Kidney (tissue), 13 donors: ENCODE measurements at regions not wholly inside any gene's neighbourhood (a gene's known extent, or its start where the extent isn't known, plus 50 kb on each side); places are given as distances from the start of the nearest gene placed in this dataset.
"Not testable (repeated sequence)": the region's sequence is repeated elsewhere in the genome, so short reads cannot be mapped to it uniquely, and the experiment has no call there.

Experiments used
- DNase-seq, 5 donors: peaks; one replicate each; pipeline ENCODE4 v3.0.0-alpha.2; 2013 to 2020
- FAIRE-seq: peaks from 2 replicates; lab custom pipeline; 2012; peaks lifted over from hg19 to GRCh38; lab: Jason Lieb, UNC
- H3K27ac ChIP-seq, 2 donors: one replicate each; pipeline ENCODE4 v1.7.0; 2013; ENCODE audit warnings: low read depth in 2 of 2, low read length in 2 of 2, inconsistent platforms in 1 of 2
- H3K27me3 ChIP-seq: one replicate; pipeline ENCODE4 v1.7.1; 2013; ENCODE audit warnings: low read length, inconsistent platforms; ENCODE audit not compliant: control insufficient read depth, insufficient read depth
- H3K36me3 ChIP-seq, 3 donors: one replicate each; pipeline versions ENCODE4 v1.7.0 to v1.7.1; 2013; ENCODE audit warnings: low read length in 3 of 3, control low read depth in 1 of 3, inconsistent platforms in 1 of 3; ENCODE audit not compliant: insufficient read depth in 3 of 3, control insufficient read depth in 2 of 3
- H3K4me1 ChIP-seq, 3 donors: one replicate each; pipeline versions ENCODE4 v1.7.0 to v1.7.1; 2013; ENCODE audit warnings: low read length in 3 of 3, inconsistent platforms in 1 of 3, low read depth in 1 of 3; ENCODE audit not compliant: control insufficient read depth in 2 of 3, insufficient read depth in 2 of 3
- H3K4me3 ChIP-seq, 3 donors: one replicate each; pipeline versions ENCODE4 v1.7.0 to v1.8.1; 2013; ENCODE audit warnings: low read length in 3 of 3, control low read depth in 1 of 3, inconsistent platforms in 1 of 3
- H3K9ac ChIP-seq, 3 donors: one replicate each; pipeline versions ENCODE4 v1.7.0 to v1.7.1; 2013; ENCODE audit warnings: low read length in 3 of 3, control low read depth in 1 of 3, inconsistent platforms in 1 of 3
- H3K9me3 ChIP-seq, 3 donors: one replicate each; pipeline versions ENCODE4 v1.7.0 to v1.7.1; 2013; ENCODE audit warnings: low read length in 3 of 3, control low read depth in 1 of 3, inconsistent platforms in 1 of 3; ENCODE audit not compliant: control insufficient read depth in 2 of 3, insufficient read depth in 1 of 3
- intact Hi-C: fragments of 100-400 bp; cut with DNase I; formaldehyde crosslinking; loops from one replicate; pipeline ENCODE4 v1.11.1; 2022
- TF ChIP-seq, protein P1 (sequence below): IDR thresholded peaks from 3 replicates; pipeline ENCODE4 v1.5.1; 2012; ENCODE audit warnings: mild to moderate bottlenecking, moderate library complexity, borderline replicate concordance; ENCODE audit not compliant: insufficient read depth; ENCODE audit errors: extremely low read depth
- donor health status: control.
- donor health status: control.
- donor health status: control.
- donor health status: control.
- donor health status: control.
- donor health status: DM: yes; HTN: yes; CAD: no.
- donor health status: Normal renal cell carcinoma (clear cell type).

- Histone ChIP-seq H3K9me3 (no peaks in the 10 kb centered on the region), H3K9ac (no peak overlapping the region), H3K27me3 (no peaks in the 10 kb centered on the region), H3K4me1 (peaks cover 0 to 2% (median 0%) of the 10 kb centered on the region in 3 donors), H3K27ac (no peak overlapping the region), H3K36me3 (no peaks in the 10 kb centered on the region), H3K4me3 (peak overlapping the region in 2 of 3 donors; percentile 21 to 34)
- intact Hi-C loops, result no loop called here
- DNase-seq, result peak; percentile 13 to 78 (median 30)
- no peak for FAIRE-seq
- TF ChIP-seq, protein P1, sequence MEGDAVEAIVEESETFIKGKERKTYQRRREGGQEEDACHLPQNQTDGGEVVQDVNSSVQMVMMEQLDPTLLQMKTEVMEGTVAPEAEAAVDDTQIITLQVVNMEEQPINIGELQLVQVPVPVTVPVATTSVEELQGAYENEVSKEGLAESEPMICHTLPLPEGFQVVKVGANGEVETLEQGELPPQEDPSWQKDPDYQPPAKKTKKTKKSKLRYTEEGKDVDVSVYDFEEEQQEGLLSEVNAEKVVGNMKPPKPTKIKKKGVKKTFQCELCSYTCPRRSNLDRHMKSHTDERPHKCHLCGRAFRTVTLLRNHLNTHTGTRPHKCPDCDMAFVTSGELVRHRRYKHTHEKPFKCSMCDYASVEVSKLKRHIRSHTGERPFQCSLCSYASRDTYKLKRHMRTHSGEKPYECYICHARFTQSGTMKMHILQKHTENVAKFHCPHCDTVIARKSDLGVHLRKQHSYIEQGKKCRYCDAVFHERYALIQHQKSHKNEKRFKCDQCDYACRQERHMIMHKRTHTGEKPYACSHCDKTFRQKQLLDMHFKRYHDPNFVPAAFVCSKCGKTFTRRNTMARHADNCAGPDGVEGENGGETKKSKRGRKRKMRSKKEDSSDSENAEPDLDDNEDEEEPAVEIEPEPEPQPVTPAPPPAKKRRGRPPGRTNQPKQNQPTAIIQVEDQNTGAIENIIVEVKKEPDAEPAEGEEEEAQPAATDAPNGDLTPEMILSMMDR, result no peak
These were observed 154.5 kb downstream of the MSN start for GRCh38 chrX:65821721-65822496.

GRCh38 chrX:65819983-65820382 lies 152.5 kb downstream of the MSN start:
- intact Hi-C loops, H3K9me3 ChIP-seq, H3K4me3 ChIP-seq, H3K27ac ChIP-seq, H3K36me3 ChIP-seq, FAIRE-seq, H3K9ac ChIP-seq, DNase-seq, H3K27me3 ChIP-seq, H3K4me1 ChIP-seq: not testable (repeated sequence)

DNA sequence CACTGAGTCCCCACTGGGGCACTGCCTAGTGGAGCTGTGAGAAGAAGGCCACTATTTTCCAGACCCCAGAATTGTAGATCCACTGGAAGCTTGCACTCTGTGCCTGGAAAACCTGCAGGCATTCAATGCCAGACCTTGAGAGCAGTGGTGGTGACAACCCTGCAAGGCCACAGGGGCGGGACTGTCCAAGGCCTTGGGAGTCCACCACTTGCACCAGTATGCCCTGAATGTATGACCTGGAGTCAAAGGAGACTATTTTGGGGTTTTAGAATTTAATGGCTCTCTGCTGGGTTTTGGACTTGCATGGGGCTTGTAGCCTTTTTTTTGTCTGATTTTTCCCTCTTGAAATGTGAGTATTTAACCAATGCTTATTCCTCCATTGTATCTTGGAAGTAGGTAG lies 145.8 kb downstream of the MSN start:
- TF ChIP-seq, protein P1, result no peak
- no peak overlapping the region for H3K27ac ChIP-seq
- H3K36me3 ChIP-seq, result no peaks in the 10 kb centered on the region
- no peaks in the 10 kb centered on the region for H3K27me3 ChIP-seq
- no peak overlapping the region for H3K4me3 ChIP-seq
- no peak overlapping the region for H3K9ac ChIP-seq
- intact Hi-C loops, result no loop called here
- H3K4me1 ChIP-seq, result no peaks in the 10 kb centered on the region
- DNase-seq (no peak), FAIRE-seq (no peak)
- no peaks in the 10 kb centered on the region for H3K9me3 ChIP-seq

- Histone ChIP-seq H3K4me1 (no peaks in the 10 kb centered on the region), H3K9me3 (no peaks in the 10 kb centered on the region), H3K4me3 (no peak overlapping the region), H3K27ac (no peak overlapping the region), H3K36me3 (no peaks in the 10 kb centered on the region), H3K9ac (no peak overlapping the region), H3K27me3 (no peaks in the 10 kb centered on the region)
- FAIRE-seq, result no peak
- TF ChIP-seq, protein P1, result no peak
- no peak for DNase-seq
- intact Hi-C loops, result no loop called here
These were observed 144.2 kb downstream of the MSN start for GRCh38 chrX:65811558-65812228.
